Type B pancreatic cell (in vitro differentiated cells): ENCODE measurements at regions not wholly inside any gene's neighbourhood (a gene's known extent, or its start where the extent isn't known, plus 50 kb on each side); places are given as distances from the start of the nearest gene placed in this dataset.
"Not testable (repeated sequence)": the region's sequence is repeated elsewhere in the genome, so short reads cannot be mapped to it uniquely, and the experiment has no call there.

Source experiments
- DNase-seq: peaks from one replicate; pipeline ENCODE4 v3.0.0; 2021; ENCODE audit warnings: mixed read lengths; ENCODE audit not compliant: unreplicated experiment; ENCODE audit errors: extremely low spot score
- H3K27ac Mint-ChIP-seq: 2 replicates; pipeline ENCODE4 v1.8.0; 2021; ENCODE audit warnings: mild to moderate bottlenecking, mixed read lengths
- H3K27me3 Mint-ChIP-seq: 2 replicates; pipeline ENCODE4 v1.8.0; 2021; ENCODE audit warnings: mixed read lengths
- H3K36me3 Mint-ChIP-seq: 2 replicates; pipeline ENCODE4 v1.8.0; 2021; ENCODE audit warnings: mixed read lengths
- H3K4me1 Mint-ChIP-seq: one replicate; pipeline ENCODE4 v1.8.0; 2021; ENCODE audit warnings: mixed read lengths; ENCODE audit not compliant: unreplicated experiment
- H3K4me3 Mint-ChIP-seq: 2 replicates; pipeline ENCODE4 v1.8.0; 2021; ENCODE audit warnings: mild to moderate bottlenecking, mixed read lengths
- H3K9me3 Mint-ChIP-seq: 2 replicates; pipeline ENCODE4 v1.8.0; 2021; ENCODE audit warnings: mixed read lengths
- TF ChIP-seq, protein P1 (sequence below): fragments of 200-600 bp; sonication (generic); conservative IDR thresholded peaks from 2 replicates; pipeline ENCODE4 v1.5.0; 2021; ENCODE audit warnings: antibody characterized with exemption, mild to moderate bottlenecking

DNA sequence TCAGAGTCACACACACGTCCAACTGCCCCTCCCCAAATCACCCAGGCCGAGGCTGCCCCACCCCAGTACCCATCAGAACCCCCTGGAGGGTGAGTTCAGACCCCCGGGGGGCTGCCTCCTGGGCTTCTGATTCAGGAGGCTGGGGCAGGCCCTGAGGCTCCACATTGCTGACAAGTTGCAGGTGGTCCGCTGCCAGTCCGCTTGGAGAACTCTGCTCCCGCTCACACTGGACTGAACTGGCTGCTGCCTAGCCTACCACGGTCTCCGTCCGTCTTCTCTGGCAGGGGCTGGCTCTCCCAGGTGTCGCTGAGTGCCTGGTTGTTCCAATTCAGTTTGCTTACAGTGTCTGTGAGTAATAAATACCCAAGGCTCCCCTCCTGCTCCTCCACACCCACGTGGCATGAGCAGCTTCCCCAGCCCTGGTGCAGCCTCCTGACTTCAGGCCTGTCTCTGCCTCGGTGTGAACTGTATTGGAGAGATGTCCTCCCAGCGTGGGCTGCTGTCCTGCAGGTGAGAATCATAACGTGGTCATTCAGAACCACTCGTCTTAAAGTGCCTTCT lies 163.4 kb downstream of the LAT start:
- Mint-ChIP-seq H3K27me3 (no peaks in the 10 kb centered on the region), H3K9me3 (no peaks in the 10 kb centered on the region), H3K36me3 (no peaks in the 10 kb centered on the region), H3K27ac (no peak overlapping the region), H3K4me3 (no peak overlapping the region), H3K4me1 (peaks cover 4% of the 10 kb centered on the region)
- no peak for DNase-seq
- TF ChIP-seq, protein P1, sequence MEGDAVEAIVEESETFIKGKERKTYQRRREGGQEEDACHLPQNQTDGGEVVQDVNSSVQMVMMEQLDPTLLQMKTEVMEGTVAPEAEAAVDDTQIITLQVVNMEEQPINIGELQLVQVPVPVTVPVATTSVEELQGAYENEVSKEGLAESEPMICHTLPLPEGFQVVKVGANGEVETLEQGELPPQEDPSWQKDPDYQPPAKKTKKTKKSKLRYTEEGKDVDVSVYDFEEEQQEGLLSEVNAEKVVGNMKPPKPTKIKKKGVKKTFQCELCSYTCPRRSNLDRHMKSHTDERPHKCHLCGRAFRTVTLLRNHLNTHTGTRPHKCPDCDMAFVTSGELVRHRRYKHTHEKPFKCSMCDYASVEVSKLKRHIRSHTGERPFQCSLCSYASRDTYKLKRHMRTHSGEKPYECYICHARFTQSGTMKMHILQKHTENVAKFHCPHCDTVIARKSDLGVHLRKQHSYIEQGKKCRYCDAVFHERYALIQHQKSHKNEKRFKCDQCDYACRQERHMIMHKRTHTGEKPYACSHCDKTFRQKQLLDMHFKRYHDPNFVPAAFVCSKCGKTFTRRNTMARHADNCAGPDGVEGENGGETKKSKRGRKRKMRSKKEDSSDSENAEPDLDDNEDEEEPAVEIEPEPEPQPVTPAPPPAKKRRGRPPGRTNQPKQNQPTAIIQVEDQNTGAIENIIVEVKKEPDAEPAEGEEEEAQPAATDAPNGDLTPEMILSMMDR = no peak

DNA sequence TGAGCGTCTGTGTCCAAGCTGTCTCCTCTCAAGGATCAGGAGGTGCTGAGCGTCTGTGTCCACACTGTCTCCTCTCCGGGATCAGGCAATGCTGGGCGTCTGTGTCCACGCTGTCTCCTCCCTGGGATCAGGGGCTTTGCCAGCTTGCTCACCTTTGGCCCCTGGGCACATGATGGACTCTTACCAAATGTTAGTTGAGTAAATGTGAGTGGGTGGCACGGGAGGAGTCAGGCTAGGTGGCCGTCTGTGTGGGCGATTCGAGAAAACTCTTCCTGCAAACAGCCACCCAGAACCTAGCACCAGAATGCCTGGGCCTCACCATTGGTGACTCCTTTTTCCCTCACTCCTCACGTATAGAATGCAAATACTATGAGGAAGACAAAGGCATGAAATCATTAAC lies 162.9 kb downstream of the LAT start:
- H3K9me3 Mint-ChIP-seq, H3K4me3 Mint-ChIP-seq, H3K4me1 Mint-ChIP-seq, H3K27ac Mint-ChIP-seq, H3K27me3 Mint-ChIP-seq, DNase-seq, H3K36me3 Mint-ChIP-seq: not testable (repeated sequence)

DNA sequence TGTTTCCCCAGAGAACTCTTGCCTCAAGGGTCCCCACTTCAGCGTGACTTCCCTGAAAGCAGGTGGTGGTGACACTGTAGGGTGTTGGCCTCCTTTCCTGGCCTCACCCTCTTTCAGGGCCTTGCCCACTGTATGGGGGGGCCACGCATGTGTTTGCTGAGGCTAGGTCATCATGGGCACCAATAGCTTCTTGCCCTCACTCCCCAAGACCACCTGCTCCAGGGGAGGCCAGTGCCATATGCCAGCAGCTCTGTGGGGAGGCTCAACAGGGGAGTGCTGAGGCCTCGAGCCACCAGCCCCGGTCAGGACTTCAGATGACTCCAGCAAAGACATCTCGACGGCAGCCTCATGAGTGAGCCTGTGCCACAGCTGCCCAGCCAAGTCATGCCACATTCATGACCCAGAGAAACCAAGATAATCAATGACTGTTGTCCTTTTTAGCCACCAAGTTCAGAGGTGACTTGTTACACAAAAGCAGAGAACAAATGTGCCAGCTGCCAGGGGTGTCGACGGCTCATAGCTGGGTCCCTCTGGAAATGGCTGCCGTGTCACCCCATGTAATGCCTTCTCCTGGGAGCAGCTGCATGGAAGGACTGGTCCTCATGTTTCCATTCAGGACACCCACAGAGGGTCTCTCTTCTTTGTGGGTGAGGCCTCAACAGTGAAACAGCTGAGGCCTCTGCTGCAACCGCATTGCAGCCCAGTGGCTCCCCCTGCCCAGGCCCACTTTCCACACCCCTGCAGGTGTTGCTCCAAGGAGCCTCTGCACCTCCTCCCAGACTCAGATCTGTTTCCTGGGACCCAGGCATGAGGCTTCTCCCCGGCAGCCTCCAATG lies 162.2 kb downstream of the LAT start:
- DNase-seq, H3K27me3 Mint-ChIP-seq, H3K4me3 Mint-ChIP-seq, H3K36me3 Mint-ChIP-seq, H3K27ac Mint-ChIP-seq, H3K9me3 Mint-ChIP-seq, H3K4me1 Mint-ChIP-seq: not testable (repeated sequence)

DNA sequence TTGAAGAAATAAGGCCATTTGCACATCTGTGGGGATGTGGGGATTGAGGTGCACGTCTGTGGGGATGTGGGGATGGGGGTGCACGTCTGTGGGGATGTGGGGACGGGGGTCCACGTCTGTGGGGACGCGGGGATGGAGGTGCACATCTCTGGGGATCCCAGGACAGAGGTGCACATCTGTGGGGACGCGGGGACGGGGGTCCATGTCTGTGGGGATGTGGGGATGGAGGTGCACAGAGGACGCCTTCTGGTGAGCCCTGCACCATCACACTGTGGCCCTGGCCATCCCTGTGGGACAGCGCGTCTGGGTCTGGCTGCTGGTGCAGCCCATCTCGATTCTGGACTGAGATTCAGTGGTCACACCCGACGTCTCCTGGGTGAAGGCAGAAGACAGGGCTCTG lies 161.4 kb downstream of the LAT start:
- H3K4me3 Mint-ChIP-seq = no peak overlapping the region
- no peak overlapping the region for H3K27ac Mint-ChIP-seq
- H3K9me3 Mint-ChIP-seq = no peaks in the 10 kb centered on the region

DNA sequence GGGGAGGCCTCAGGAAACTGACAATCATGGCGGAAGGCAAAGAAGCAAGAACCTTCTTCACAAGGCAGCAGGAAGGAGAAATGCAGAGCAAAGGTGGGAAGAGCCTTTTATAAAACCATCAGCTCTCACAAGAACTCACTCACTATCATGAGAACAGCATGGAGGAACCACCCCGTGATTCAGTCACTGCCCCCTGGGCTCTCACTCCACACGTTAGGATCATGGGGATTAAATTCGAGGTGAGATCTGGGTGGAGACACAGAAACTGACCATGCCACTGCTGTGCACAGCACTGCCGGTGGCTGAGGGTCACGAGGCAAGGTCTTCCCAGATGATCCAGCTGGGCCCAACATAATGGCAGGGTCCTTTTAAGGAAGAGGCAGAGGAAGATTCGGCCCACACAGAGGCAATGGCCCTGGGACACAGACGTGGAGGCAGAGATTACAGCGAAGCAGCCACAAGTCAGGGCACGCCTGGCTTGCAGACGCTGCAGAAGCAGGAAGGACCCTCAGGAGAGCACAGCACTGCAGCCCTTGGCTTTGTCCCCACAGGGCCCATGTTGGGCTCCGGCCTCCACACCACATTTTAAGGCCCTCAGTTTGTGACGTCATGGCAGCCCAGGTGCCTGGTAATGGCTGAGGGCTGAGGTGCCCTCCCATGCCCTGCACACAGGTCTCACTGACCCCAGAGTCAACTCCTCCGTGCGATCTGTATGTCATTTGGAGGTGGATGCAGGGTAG lies 160.8 kb downstream of the LAT start:
- not testable (repeated sequence) for H3K4me1 Mint-ChIP-seq, DNase-seq, H3K36me3 Mint-ChIP-seq, H3K27ac Mint-ChIP-seq, H3K27me3 Mint-ChIP-seq, H3K9me3 Mint-ChIP-seq, H3K4me3 Mint-ChIP-seq

More for the DNA sequence above, 161.4 kb downstream of the LAT start:
- no peaks in the 10 kb centered on the region for H3K36me3 Mint-ChIP-seq
- TF ChIP-seq, protein P1 = no peak
- H3K4me1 Mint-ChIP-seq = peaks cover 10% of the 10 kb centered on the region
- peaks cover 3% of the 10 kb centered on the region for H3K27me3 Mint-ChIP-seq
- DNase-seq = no peak

DNA sequence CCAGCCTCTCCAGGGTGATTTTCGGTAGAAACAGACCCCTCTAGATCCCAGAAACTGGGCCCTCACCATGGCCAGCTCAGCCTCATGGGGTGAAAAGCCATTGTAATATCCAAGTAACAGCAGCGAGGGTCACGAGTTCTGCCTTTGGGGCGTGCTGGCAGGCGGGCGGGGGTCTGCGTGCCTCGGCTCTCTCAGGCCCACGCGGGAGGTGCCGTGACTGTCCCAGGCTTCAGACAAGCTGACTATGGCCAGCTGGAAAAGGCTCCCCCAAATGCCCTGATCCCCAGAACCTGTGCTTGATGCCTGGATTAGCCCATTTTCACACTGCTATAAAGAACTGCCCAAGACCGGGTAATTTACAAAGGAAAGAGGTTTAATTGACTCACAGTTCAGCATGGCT lies 160.2 kb downstream of the LAT start:
- H3K36me3 Mint-ChIP-seq, H3K27ac Mint-ChIP-seq, DNase-seq, H3K4me3 Mint-ChIP-seq, H3K27me3 Mint-ChIP-seq, H3K9me3 Mint-ChIP-seq: not testable (repeated sequence)
- H3K4me1 Mint-ChIP-seq = peaks cover 14% of the 10 kb centered on the region

DNA sequence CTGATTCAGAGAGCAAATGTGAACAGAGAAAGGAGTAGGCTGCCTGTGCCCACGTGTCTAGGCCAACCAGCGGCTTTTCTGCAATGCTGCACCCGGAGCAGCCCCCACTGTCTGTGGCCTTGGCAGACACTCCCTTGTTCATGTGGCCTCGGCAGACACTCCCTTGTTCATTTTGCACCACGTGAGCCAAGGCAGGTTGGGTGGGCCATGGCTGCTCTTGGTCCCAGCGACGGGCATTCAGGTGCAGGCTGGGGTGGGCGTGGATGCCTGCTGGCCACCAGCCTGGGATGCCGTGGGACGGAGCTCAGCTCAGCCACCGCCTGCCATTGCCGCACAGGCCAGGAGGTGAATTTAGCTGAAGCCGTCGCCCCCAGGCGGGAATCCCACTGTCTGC lies 159.8 kb downstream of the LAT start:
- H3K36me3 Mint-ChIP-seq, H3K27me3 Mint-ChIP-seq, H3K9me3 Mint-ChIP-seq, DNase-seq, H3K27ac Mint-ChIP-seq, H3K4me3 Mint-ChIP-seq: not testable (repeated sequence)
- H3K4me1 Mint-ChIP-seq = peaks cover 11% of the 10 kb centered on the region

DNA sequence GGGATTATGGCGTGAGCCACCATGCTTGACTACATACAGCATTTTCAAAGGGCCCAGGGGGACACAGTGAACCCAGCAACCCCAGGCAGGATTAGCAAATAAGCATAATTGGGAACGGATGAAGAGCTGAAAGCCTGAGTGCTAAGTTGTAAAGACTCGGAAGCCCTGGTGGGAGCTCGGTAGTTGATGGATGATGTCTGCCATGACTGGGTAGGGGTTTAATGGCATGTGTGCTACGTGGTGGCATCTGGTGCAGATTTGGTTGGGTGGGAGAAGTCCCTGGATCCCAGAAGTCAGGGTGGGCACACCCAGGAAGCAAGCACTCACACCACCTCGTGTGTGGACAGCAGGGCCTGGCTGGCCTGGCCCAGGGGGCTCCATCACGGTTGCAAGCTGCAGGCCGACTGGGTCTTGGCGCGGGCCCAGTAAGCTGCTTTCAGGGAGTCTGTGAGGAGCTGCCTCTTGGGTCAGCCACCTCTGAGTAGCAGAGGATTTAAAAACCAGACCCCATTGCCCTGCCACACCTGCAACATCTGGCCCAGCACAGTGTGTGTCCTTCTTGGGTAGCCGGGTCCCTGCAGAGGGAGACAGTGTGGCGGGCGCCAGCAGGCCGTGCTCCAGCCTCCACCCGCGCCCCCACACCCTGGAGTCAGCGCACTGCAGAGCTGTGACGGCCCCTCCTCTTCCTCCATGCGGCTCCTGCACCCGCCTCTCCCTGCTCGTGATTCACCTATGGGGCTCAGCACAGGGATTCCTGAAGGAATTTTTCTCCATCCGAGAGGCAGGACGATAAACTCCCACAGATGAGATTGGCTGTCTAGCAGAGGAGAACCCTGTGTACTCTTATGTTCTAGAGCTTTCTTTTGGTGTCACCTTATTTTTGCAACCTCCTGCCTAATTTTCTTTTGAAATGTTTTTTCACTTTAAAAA lies 159.2 kb downstream of the LAT start:
- H3K9me3 Mint-ChIP-seq = not testable (repeated sequence)

DNA sequence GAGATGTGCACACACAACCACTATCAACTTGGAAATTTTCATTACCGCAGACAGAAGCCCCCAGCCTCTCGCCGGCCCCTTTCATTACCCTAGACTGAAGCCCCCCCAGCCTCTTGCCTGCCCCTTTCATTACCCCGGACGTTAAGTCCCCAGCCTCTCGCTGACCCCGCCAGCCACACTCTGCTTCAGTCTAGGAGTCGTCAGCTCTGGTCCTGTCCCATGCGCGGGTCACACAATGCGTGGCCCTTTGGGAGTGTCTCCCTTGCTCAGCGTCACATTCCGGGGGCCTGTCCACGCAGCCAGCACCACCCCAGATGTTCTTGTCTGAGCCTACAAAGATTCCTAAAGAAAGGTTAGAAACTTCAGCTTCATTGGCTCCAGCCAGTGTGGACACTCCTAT lies 157.7 kb downstream of the LAT start:
- H3K36me3 Mint-ChIP-seq = not testable (repeated sequence)

More for the DNA sequence above, 159.2 kb downstream of the LAT start:
- H3K4me1 Mint-ChIP-seq = peaks cover 11% of the 10 kb centered on the region
- H3K36me3 Mint-ChIP-seq, H3K27ac Mint-ChIP-seq, DNase-seq, H3K27me3 Mint-ChIP-seq, H3K4me3 Mint-ChIP-seq: not testable (repeated sequence)

More for the DNA sequence above, 157.7 kb downstream of the LAT start:
- not testable (repeated sequence) for DNase-seq, H3K4me3 Mint-ChIP-seq, H3K27me3 Mint-ChIP-seq, H3K27ac Mint-ChIP-seq, H3K9me3 Mint-ChIP-seq
- H3K4me1 Mint-ChIP-seq = peaks cover 11% of the 10 kb centered on the region
